Stimulated activated CD8-positive, alpha-beta memory T cell treated with anti-CD3 and anti-CD28 coated beads, Interleukin-7, amount 100 ng/mL, for 24 hours (primary cell): ENCODE measurements at regions not wholly inside any gene's neighbourhood (a gene's known extent, or its start where the extent isn't known, plus 50 kb on each side); places are given as distances from the start of the nearest gene placed in this dataset.

Source experiments
- DNase-seq: peaks from one replicate; pipeline ENCODE4 v3.0.0-alpha.2; 2020; ENCODE audit warnings: low read depth

GRCh38 chr16:79754501-79754900 is 154.0 kb upstream of the MAF start:
- DNase-seq, result no peak

DNA sequence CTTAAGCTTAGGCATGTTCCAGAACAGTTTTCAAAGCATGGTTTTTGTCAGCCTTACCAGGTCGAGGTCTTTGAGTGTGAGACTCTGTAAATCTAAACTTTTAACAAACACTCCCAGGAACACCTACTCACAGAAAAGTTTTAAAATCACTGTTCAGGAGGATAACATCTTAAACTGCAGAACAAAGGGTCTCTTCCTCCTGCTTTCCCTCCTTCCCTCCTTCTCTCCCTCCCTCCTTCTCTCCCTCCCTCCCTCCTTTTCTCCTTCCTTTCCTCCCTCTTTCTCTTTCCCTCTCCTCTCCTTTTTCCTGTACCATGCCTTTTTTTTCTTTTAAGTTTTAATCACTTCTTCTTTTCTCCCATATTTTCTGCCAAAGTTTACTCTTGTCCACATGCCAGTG is 153.5 kb upstream of the MAF start:
- no peak for DNase-seq

DNA sequence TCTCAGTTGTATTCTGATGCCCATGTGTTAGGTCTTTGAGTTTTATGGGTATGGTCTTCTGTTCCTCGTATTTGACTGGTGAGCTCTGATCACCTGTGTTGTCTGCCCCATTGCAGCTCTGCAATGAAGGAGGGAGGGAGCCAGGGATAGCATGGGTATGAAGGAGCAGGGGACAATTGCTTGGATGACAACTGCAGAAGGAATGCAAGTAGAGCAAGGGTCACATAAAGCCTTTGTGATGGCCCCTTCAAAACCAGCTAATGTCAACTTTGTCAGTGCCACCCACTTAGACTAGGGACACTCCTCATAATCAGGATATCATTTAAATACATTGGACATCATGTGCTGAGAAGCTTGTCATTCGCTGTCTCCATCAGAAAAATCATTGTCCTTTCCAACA is 152.7 kb upstream of the MAF start:
- no peak for DNase-seq

- no peak for DNase-seq
Observed at GRCh38 chr16:79752396-79752795, 151.9 kb upstream of the MAF start.

- no peak for DNase-seq
Observed at GRCh38 chr16:79751471-79752184, 151.1 kb upstream of the MAF start.

- DNase-seq, result no peak
Observed at GRCh38 chr16:79750311-79750710, 149.8 kb upstream of the MAF start.

DNA sequence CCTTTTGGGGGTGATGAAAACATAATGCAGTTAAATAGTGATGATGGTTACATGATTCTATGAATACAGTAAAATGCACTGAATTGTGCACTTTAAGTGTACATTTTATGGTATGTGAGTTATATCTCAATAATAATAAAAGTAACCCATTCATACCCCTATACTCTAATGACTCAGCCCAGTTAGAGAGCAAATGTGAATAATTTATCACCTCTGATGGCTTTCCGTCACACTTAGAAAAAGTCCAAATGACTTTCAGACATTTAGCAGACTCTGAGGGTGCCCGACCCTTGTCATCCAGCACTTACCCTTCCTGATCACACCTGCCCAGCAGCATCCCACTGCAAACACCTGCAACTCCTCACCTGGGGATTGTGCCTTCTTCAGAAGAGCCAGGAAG is 148.1 kb upstream of the MAF start:
- no peak for DNase-seq

DNA sequence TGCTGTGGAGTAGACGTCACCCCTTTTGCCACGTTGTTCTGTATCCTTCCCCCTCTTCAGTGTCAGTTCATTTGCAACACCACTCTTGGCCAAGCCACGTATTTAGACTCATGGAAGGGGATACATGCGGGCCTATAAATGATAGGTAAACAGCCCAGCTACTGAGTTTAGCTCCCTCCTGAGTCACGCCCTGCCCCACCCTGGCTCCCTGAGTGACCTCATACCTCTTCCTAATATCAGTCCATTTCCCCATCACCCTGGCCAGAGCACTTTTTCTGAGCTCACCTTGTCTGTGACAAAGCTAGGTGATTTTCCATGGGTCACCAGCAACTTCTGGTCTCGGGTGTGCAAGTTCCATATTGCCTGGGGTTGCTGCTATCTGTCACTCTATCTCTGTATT is 147.2 kb upstream of the MAF start:
- DNase-seq, result no peak

DNA sequence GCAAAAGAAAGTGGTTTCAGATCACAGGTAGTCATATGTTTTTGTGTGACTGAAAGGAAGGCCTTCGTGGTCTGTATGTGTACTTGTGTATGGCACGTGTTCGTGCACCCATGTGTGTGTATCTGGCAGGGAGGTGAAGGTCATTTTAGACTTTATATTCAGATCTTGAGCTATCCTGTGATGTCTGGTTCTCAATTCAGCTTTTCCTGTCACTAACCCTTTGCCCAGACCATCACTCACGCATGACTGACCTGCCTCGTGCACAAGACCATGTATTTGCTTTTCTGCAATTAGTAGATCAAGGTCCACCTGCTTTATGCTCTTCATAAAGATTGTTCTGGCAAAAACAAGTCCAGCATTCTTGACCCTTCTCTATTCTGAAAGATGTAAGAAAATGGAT is 139.7 kb upstream of the MAF start:
- no peak for DNase-seq

DNA sequence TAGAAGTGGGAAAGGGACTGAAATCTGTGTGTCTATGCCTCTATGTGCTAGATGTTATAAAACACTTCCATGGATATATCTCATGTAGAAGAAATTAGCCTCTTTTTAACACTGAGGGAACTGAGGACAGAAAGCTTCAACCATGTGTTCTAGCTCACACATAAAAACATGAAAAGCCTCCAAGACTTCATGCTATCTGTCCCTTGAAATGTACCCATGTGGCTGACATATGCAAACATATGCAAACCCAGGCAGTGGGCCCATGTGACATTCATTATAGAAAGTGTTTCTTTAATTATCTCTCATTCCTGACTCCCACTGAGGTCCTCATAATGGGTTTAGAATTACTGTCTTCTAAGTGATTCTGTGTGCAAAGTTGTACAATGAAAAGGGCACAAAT is 134.7 kb upstream of the MAF start:
- DNase-seq, result no peak

DNA sequence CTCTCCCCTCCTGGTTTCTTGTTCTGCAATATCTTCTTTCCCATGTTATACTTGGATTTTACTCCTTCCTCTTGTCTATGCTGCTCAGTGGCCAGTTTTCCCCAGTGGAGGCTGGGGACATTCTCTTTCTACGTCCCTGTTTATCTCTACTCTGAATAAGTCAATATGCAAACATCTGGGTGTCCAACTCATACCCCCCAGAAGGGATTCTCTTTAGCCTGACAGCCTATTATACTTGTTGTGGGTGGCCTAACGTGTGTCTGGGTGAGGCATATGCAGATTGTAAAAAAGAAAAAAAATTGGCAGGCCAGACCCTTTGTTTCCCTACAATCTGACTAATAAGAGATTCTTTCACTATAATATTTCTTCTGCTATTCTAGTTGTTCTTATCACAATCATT is 134.2 kb upstream of the MAF start:
- DNase-seq, result no peak

DNA sequence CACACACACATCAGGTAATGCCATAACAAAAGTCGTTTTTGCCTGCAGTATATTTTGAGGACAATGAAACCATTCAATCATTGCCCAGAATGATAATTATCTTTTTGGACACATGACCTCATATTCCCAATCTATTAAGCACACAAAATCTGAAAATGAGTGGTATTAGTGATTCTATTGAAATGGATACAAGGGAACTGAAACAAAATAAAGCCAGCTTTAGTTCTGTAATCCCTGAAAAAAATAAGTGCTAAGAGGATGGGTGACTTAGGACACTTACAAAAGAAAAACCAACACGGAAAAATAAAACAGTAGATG is 128.3 kb upstream of the MAF start:
- DNase-seq, result no peak

DNA sequence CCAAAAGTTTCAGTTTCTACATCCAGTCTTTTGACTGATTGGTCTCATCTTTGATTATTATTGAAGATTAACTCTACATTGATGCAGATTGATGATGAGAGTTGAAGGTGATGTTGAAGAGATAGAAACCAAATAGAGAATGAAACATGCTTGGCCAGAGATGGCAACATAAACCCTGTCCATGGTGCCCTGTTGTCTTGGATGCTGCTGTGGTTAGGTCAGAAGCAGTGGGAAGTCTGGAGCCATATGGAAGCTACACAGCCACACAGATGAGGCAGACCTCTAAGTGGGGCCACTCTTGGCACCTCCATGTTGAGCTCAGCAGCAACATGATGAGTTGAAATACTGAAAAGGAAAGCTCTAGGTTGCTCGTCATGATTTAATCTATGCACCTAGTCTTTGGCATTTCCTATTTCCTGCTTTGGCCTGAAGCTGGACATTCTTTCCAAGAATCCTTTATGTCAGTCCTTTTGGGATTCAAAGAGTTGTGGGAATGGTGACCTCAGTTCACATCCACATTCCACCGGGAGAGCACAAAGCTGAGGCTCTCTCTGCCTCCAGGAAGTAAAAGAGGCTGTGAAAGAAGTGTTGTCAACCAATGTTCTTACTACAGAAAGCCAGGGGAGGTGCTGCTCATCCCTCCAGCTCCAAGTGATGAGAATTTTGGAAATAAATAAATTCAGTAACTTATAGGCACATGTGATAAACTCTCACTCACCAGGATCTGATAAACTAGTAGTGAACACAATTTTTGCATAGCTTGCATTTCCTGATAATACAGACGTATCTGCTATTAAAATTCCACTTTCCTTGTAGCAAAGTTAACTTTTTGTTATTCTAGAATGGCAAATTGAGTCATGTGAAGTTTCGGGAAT is 127.7 kb upstream of the MAF start:
- no peak for DNase-seq

DNA sequence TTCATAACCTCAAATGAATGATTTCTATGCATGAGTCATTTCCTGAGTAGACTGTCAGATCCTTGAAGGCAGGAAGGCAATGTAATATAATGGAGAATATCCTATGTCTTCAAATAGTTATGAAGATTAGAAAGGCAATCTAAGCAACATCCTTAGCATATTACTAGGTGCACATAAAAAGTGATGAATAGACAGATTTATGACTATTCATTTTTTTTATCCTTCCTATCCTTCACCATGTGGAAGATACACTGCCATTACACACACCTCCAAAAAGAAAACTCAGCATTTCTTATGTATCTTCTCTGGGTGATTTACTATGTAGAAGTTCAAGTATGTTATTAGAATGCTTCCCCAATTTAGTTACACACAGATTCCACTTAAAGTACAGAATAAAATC is 126.4 kb upstream of the MAF start:
- DNase-seq, result no peak

GRCh38 chr16:79725051-79725450 is 124.5 kb upstream of the MAF start:
- DNase-seq, result no peak

DNA sequence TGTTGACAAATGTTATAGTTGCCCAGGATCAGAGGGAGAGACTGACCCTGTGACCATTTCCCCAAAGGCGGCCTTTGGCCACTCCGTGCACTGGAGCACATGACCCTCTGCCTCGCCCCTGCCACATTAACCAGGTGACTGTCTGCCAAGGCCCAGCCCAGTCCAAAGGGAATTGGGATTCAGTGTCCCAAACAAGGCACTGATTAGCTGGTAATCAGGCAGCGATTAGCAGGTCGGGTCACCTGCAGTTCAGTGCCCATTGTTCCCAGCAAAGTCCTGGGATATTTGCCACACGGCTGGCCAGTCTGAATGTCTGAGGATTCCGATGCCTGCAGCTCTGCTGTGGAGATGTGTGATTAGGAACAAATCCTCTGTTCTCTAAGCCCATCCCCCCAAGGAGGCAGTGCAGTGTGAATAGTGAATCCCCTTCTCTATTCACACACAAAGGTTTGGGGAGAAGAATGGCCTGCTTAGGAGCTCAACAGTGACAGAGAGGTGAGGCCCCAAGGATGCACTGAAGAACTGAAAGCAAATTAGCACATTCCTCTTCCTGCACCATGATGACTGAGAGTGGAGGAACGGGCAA is 123.1 kb upstream of the MAF start:
- DNase-seq, result no peak

- no peak for DNase-seq
Observed at GRCh38 chr16:79721270-79721669, 120.7 kb upstream of the MAF start.

- no peak for DNase-seq
Observed at GRCh38 chr16:79717333-79718137, 117.0 kb upstream of the MAF start.

GRCh38 chr16:79716645-79717332 is 116.3 kb upstream of the MAF start:
- no peak for DNase-seq

GRCh38 chr16:79715061-79715460 is 114.5 kb upstream of the MAF start:
- DNase-seq, result no peak

- no peak for DNase-seq
Observed at GRCh38 chr16:79714440-79714839, 113.9 kb upstream of the MAF start.
